WERI-Rb-1 (cell line): ENCODE measurements at regions not wholly inside any gene's neighbourhood (a gene's known extent, or its start where the extent isn't known, plus 50 kb on each side); places are given as distances from the start of the nearest gene placed in this dataset.

Experiments
- DNase-seq: peaks from one replicate; pipeline ENCODE4 v3.0.0-alpha.2; 2020
- H3K27ac ChIP-seq: fragments of 250-450 bp; sonication (Bioruptor Pico); 2 replicates; pipeline ENCODE4 v1.5.1; 2020; ENCODE audit warnings: mild to moderate bottlenecking, moderate library complexity
- H3K27me3 ChIP-seq: fragments of 250-450 bp; sonication (Bioruptor Pico); 2 replicates; pipeline ENCODE4 v1.5.1; 2021; ENCODE audit warnings: mild to moderate bottlenecking, low read depth, moderate library complexity; ENCODE audit not compliant: insufficient read depth, severe bottlenecking
- H3K36me3 ChIP-seq: fragments of 250-450 bp; sonication (Bioruptor Pico); 2 replicates; pipeline ENCODE4 v1.5.1; 2020; ENCODE audit warnings: mild to moderate bottlenecking, moderate library complexity
- H3K4me3 ChIP-seq: 2 replicates; pipeline ENCODE4 v1.5.1; 2011; ENCODE audit warnings: low read depth, mild to moderate bottlenecking, control low read depth, low read length
- H3K9me3 ChIP-seq: fragments of 250-450 bp; sonication (Bioruptor Pico); 2 replicates; pipeline ENCODE4 v1.5.1; 2021; ENCODE audit warnings: mild to moderate bottlenecking, moderate library complexity; ENCODE audit not compliant: severe bottlenecking
- CTCF ChIP-seq: IDR thresholded peaks from 2 replicates; pipeline ENCODE4 v1.5.1; 2011; ENCODE audit warnings: low read depth, mild to moderate bottlenecking, control low read depth, inconsistent platforms, low read length

GRCh38 chr1:34376531-34376930, 199.8 kb downstream of the C1orf94 start:
- Histone ChIP-seq H3K9me3 (no peaks in the 10 kb centered on the region), H3K4me3 (no peak overlapping the region), H3K36me3 (no peaks in the 10 kb centered on the region), H3K27me3 (peaks cover 51% of the 10 kb centered on the region), H3K27ac (no peak overlapping the region)
- no peak for DNase-seq
- TF ChIP-seq CTCF, result no peak

- no peaks in the 10 kb centered on the region for H3K36me3 ChIP-seq
- H3K27me3 ChIP-seq, result peaks cover 53% of the 10 kb centered on the region
- no peak for DNase-seq
- no peak overlapping the region for H3K4me3 ChIP-seq
- no peak for TF ChIP-seq CTCF
- H3K27ac ChIP-seq, result no peak overlapping the region
- no peaks in the 10 kb centered on the region for H3K9me3 ChIP-seq
Measured at GRCh38 chr1:34378968-34379856, 202.5 kb downstream of the C1orf94 start.

GRCh38 chr1:34379911-34380310, 203.2 kb downstream of the C1orf94 start:
- no peak overlapping the region for H3K4me3 ChIP-seq
- no peak for DNase-seq
- TF ChIP-seq CTCF, result no peak
- H3K9me3 ChIP-seq, result no peaks in the 10 kb centered on the region
- H3K27me3 ChIP-seq, result peaks cover 53% of the 10 kb centered on the region
- H3K27ac ChIP-seq, result no peak overlapping the region
- no peaks in the 10 kb centered on the region for H3K36me3 ChIP-seq

- H3K36me3 ChIP-seq, result no peaks in the 10 kb centered on the region
- TF ChIP-seq CTCF, result no peak
- H3K9me3 ChIP-seq, result no peaks in the 10 kb centered on the region
- H3K4me3 ChIP-seq, result no peak overlapping the region
- H3K27me3 ChIP-seq, result peaks cover 51% of the 10 kb centered on the region
- no peak for DNase-seq
- H3K27ac ChIP-seq, result no peak overlapping the region
Measured at GRCh38 chr1:34380526-34381124, 203.9 kb downstream of the C1orf94 start.

- peaks cover 2% of the 10 kb centered on the region for H3K27me3 ChIP-seq
- H3K27ac ChIP-seq, result no peak overlapping the region
- no peaks in the 10 kb centered on the region for H3K36me3 ChIP-seq
- H3K4me3 ChIP-seq, result no peak overlapping the region
- H3K9me3 ChIP-seq, result no peaks in the 10 kb centered on the region
- no peak for DNase-seq
- TF ChIP-seq CTCF, result no peak
Measured at GRCh38 chr1:34389974-34390373, 213.3 kb downstream of the C1orf94 start.
